Islet precursor cell (in vitro differentiated cells): ENCODE measurements at regions not wholly inside any gene's neighbourhood (a gene's known extent, or its start where the extent isn't known, plus 50 kb on each side); places are given as distances from the start of the nearest gene placed in this dataset.
"Not testable (repeated sequence)": the region's sequence is repeated elsewhere in the genome, so short reads cannot be mapped to it uniquely, and the experiment has no call there.

Source experiments
- DNase-seq: peaks from one replicate; pipeline ENCODE4 v3.0.0-alpha.2; 2018

- DNase-seq = no peak
Observed at GRCh38 chr4:114034189-114034588, 54.7 kb upstream of the ARSJ start.

GRCh38 chr4:114036426-114036825, 57.0 kb upstream of the ARSJ start:
- DNase-seq = no peak

- DNase-seq = no peak
Observed at GRCh38 chr4:114036864-114037263, 57.4 kb upstream of the ARSJ start.

GRCh38 chr4:114037988-114038387, 58.5 kb upstream of the ARSJ start:
- DNase-seq = no peak

- no peak for DNase-seq
Observed at GRCh38 chr4:114038762-114039387, 59.4 kb upstream of the ARSJ start.

GRCh38 chr4:114040319-114041116, 61.1 kb upstream of the ARSJ start:
- peak; percentile 87 for DNase-seq

GRCh38 chr4:114041117-114041475, 61.6 kb upstream of the ARSJ start:
- no peak for DNase-seq

GRCh38 chr4:114043116-114043515, 63.7 kb upstream of the ARSJ start:
- DNase-seq = no peak

GRCh38 chr4:114044351-114044750, 64.9 kb upstream of the ARSJ start:
- DNase-seq = not testable (repeated sequence)

GRCh38 chr4:114046331-114046730, 66.9 kb upstream of the ARSJ start:
- DNase-seq = no peak

- DNase-seq = not testable (repeated sequence)
Observed at GRCh38 chr4:114048154-114048553, 68.7 kb upstream of the ARSJ start.

- no peak for DNase-seq
Observed at GRCh38 chr4:114052227-114052626, 72.8 kb upstream of the ARSJ start.

- DNase-seq = no peak
Observed at GRCh38 chr4:114056599-114056998, 77.2 kb upstream of the ARSJ start.

- no peak for DNase-seq
Observed at GRCh38 chr4:114057746-114058145, 78.3 kb upstream of the ARSJ start.

- no peak for DNase-seq
Observed at GRCh38 chr4:114062499-114062898, 83.1 kb upstream of the ARSJ start.

GRCh38 chr4:114072781-114073180, 93.3 kb upstream of the ARSJ start:
- no peak for DNase-seq

GRCh38 chr4:114076899-114077570, 97.6 kb upstream of the ARSJ start:
- DNase-seq = no peak

- no peak for DNase-seq
Observed at GRCh38 chr4:114077610-114078009, 98.2 kb upstream of the ARSJ start.

GRCh38 chr4:114078636-114079035, 99.2 kb upstream of the ARSJ start:
- no peak for DNase-seq

GRCh38 chr4:114081783-114082182, 102.3 kb upstream of the ARSJ start:
- no peak for DNase-seq

- DNase-seq = no peak
Observed at GRCh38 chr4:114082348-114082747, 102.9 kb upstream of the ARSJ start.

GRCh38 chr4:114085611-114086345, 106.3 kb upstream of the ARSJ start:
- DNase-seq = no peak

GRCh38 chr4:114087596-114088230, 108.3 kb upstream of the ARSJ start:
- no peak for DNase-seq
